Activated T-cell treated with anti-CD3 and anti-CD28 coated beads for 1 hour (primary cell): ENCODE measurements at regions not wholly inside any gene's neighbourhood (a gene's known extent, or its start where the extent isn't known, plus 50 kb on each side); places are given as distances from the start of the nearest gene placed in this dataset.

ENCODE experiments used
- DNase-seq: peaks from one replicate; pipeline ENCODE4 v3.0.0-alpha.2; 2020; ENCODE audit warnings: low read depth

GRCh38 chr20:22431419-22431818, 153.0 kb downstream of the FOXA2 start:
- no peak for DNase-seq

- no peak for DNase-seq
Measured at GRCh38 chr20:22430746-22431168, 153.6 kb downstream of the FOXA2 start.

- no peak for DNase-seq
Measured at GRCh38 chr20:22430154-22430745, 154.1 kb downstream of the FOXA2 start.

DNA sequence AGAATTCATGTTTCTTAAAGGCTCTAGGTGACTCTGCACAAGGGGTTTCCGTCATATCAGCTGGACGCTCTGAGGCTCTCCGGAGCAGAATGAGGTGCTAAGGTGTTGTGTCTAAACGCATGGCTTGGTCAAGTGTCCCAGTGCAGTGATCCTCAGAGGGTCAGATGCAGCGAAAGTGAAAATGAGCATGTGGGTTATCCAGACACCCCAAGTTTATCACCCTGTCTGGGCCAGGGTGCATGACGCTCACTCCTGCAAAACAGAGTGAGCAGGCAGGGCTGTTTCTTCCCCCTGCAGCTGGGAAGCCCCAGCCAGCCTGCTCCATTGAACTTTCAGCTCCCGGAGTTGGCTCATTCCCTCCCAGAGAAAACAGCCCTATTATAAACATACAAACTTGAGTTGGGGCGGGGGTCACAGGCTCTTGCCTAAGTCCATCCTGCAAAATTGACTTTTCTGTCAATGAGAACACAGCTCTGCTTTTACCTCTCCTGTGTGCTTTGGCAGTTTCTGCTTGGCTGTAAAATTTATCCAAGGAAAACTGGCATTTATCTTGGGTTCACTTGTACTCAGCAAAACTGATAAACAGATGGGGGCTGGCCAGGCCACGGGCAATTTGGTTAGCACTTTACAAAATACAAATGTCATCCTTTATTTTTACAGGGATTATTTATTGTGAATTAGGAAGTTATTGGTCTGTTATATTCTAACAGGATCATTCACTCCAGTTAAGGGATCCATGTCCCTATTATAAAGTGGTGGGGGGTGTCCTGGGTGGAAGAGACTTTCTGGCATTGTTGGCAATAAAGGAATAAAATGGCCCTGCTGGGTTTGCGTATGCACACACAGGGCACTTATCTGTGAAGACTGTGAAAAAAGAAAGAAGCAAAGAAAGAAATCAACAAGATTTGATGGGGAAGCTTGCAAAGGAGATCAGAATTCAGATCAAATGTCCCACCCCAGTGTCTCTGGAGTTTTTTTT, 154.9 kb downstream of the FOXA2 start:
- DNase-seq = no peak

DNA sequence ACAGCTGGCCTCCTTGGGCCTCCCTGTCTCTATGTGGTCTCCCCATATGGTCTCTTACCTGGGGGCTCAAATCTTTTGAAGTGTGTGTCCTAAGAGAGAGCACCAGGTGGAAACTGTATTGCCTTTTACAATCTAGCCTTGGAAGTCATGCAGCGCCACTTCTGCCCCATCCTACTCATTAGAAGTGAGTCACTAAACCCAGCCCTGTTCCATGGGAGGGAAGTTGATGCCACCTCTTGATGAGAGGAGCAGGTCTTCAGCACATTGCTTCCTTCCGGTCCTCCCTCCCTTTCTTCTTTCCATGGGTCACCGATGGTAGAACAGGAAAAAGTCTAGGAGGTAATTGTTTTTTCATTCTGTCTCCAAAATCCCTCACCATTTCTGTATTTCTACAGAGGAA, 156.3 kb downstream of the FOXA2 start:
- DNase-seq = no peak

DNA sequence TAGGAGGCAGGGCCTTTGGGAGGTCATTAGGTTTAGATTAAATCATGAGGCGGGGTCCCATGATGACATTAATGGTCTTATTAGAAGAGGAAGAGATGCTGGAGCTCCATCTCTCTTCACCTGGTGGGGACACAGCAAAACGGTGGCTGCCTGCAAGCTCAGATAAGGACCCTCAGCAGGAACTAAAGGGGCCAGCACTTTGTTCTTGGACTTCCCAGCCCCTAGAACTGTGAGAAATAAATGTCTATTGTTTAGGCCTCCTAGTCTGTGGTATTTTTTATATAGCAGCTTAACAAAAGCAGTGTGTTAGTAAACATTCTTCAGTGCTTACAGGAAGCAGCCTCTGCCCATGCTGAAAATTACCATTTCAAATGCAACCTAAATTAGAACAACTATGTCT, 157.6 kb downstream of the FOXA2 start:
- DNase-seq = no peak

DNA sequence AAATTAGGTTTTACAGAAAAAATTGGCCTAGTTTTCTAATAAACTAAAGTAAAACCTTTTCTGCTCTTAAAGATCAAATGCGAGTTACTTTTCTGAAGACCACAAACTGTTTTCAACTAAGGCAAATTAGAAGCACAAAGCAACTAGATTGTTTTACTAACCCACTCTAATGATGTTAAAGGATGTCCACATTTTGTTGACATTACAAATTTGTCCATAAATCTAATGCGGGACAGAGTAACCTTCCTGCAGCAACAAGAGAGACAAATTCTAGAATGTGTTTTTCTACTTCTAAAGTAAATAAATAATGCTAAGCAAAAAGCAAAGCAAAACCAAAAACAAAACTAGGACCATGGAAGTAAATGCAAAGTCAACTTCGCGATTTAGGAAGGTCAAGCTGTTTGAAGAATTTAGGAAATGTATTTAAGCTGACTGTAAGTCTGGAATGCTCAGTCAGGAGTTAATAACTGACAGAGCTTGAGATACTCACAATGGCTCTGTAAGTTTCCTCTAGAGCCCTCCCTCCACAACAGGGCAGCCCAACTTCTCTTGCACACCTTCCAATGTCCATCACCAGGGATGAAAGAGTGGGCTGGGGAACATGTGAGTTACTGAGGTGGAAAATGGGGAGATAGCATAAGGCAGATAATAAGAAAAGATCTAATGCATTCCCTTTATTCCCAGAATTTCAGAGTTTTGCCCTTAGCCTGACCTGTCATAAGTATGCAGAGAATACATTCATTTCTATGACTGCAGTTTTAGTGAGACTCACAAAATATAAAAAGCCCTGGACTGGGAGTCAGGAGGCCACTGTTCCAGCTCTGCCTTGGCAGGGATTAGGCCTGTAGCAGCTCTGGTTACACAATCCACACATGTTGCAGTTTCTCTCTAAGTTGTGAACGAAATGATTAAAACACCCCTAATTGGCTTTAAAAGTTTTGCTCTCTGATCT, 158.8 kb downstream of the FOXA2 start:
- DNase-seq = no peak

- no peak for DNase-seq
Measured at GRCh38 chr20:22423190-22423832, 161.1 kb downstream of the FOXA2 start.

- DNase-seq = no peak
Measured at GRCh38 chr20:22420116-22420598, 164.2 kb downstream of the FOXA2 start.

DNA sequence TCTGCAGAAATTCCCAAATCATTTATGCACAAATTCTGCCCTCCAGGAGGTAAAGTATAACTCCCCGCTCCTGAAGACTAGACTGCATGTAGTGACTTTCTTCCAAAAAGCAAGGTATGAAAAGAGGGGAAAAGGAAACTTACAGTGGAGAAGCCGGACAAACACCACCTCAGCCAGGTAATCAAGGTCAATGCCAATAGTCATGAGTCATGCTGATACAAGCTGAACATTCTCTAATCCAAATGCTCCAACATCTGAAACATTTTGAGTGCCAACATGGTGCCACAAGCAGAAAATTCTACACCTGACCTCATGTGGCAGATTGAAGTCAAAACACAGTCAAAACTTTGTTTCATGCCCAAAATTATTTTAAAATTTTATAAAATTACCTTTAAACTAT, 165.6 kb downstream of the FOXA2 start:
- DNase-seq = no peak

- DNase-seq = no peak
Measured at GRCh38 chr20:22414305-22414742, 170.0 kb downstream of the FOXA2 start.

GRCh38 chr20:22412977-22413868, 171.1 kb downstream of the FOXA2 start:
- no peak for DNase-seq

- no peak for DNase-seq
Measured at GRCh38 chr20:22411627-22412450, 172.5 kb downstream of the FOXA2 start.

DNA sequence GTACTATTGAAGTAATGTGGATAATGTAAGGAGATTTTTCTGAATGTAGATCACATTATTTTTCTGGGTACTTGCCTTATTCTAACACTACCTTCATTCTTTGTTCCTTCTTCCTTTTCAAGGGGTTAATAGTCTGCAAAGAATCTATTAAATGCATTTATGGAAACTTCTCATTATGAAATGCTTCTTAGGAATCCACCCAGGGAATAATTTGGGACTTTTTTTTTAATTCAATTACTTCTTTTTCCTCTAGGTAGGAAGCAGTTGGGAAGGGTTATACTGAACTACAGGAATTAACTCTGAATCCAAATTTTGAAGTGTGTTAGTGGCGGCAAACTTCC, 173.1 kb downstream of the FOXA2 start:
- DNase-seq = no peak

DNA sequence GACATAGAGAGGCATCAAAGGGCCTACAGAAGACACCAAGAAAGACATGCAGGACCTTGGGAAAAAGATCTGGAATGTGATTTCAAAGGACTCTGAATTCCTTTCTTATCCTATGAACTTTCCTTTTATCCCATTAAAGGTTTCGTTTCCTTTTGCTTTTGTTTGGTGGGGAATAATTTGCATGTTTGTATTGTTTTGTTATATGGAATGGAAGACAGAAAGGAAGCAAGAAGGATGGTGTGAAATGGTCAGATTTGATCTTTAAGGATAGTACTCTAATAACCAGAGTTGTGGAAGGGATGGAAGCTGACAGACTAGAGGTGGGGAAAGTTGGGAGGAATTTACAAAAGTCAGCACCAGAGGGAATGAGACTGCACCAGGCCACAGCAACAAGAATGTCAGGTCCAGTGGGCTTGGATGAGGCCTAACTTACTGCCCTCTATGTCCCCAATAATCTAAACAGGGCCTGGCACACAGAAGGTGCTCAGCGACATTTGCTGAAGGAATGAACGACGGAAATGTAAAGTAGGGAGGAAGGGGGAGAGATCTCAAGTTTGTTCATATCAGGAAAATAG, 173.7 kb downstream of the FOXA2 start:
- no peak for DNase-seq

GRCh38 chr20:22408521-22409402, 175.6 kb downstream of the FOXA2 start:
- no peak for DNase-seq

GRCh38 chr20:22407237-22408193, 176.9 kb downstream of the FOXA2 start:
- DNase-seq = no peak
